Ovary (tissue), 1 donor: ENCODE measurements at regions not wholly inside any gene's neighbourhood (a gene's known extent, or its start where the extent isn't known, plus 50 kb on each side); places are given as distances from the start of the nearest gene placed in this dataset.

Source experiments
- EP300 ChIP-seq: sonication (generic); formaldehyde crosslinking; IDR thresholded peaks from one replicate; pipeline ENCODE4 v1.6.1; 2017; ENCODE audit warnings: antibody characterized with exemption
- POLR2A ChIP-seq: fragments of 450-650 bp; IDR thresholded peaks from one replicate; pipeline ENCODE4 v1.6.1; 2017; ENCODE audit warnings: antibody characterized with exemption, mild to moderate bottlenecking, moderate library complexity

DNA sequence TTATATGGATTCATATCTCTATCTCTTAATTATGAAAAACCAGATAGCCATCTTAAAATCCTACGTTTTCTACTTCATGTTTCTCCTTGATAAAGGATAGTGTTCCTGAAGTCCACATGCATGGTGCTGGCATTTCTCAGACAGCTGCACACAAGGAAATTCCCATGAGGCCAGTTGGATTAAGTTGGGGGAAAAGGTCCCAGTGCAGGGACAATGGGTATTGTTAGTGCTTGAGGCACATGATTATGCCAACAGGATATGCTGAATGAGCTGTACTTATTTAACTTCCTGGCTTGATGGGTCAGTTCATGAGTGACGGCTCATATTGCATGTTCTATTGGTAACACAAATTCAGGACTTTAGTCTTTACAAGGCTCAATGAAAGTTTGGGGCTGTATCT is 913.9 kb upstream of the NDST4 start:
- TF ChIP-seq EP300 (no peak), POLR2A (no peak)
